Sciatic nerve (tissue), 2 donors: ENCODE measurements at regions not wholly inside any gene's neighbourhood (a gene's known extent, or its start where the extent isn't known, plus 50 kb on each side); places are given as distances from the start of the nearest gene placed in this dataset.

Experiments used
- ATAC-seq: fragments of 200-7000 bp; cut with Tn5 transposase; one replicate; pipeline ENCODE4 v1.9.1; 2020; ENCODE audit warnings: mild to moderate bottlenecking, moderate library complexity
- DNase-seq: peaks from one replicate; pipeline ENCODE4 v3.0.0-alpha.2; 2020; ENCODE audit warnings: low spot score
- intact Hi-C: fragments of 100-400 bp; cut with DNase I; formaldehyde crosslinking; loops from one replicate; pipeline ENCODE4 v1.14.2; 2022
- donor health status: DM: no; HTN: no; CAD: no.
- donor health status: DM: no; HTN: no; CAD: no.

DNA sequence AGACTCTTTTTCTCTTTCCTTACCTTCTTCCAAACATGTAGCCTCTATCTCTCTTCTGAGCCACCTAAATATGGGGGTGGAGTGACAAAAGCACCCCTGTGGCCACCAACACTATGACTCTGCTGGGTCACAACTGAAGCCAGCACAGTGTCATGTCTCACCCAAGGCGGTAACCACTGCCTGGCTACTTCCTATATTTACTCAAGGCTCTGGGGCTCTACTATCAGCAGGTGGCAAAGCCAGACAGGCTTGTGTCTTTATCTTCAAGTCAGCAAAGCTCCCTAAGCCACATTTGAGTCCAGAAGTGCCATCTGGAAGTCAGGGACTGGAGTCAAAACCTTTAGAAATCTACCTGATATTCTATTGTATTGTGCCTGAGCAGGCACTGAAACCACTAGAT is 1515.2 kb downstream of the PLA2G4A start:
- DNase-seq (no peak), ATAC-seq (no peak)
- intact Hi-C loops = no loop called here

GRCh38 chr1:188350104-188350503 is 1521.4 kb downstream of the PLA2G4A start:
- intact Hi-C loops = no loop called here
- ATAC-seq (no peak), DNase-seq (no peak)

GRCh38 chr1:188355082-188355481 is 1526.3 kb downstream of the PLA2G4A start:
- intact Hi-C loops = no loop called here
- no peak for DNase-seq
- no peak for ATAC-seq

GRCh38 chr1:188355847-188356246 is 1527.1 kb downstream of the PLA2G4A start:
- ATAC-seq = no peak
- no peak for DNase-seq
- intact Hi-C loops = no loop called here

- intact Hi-C loops = no loop called here
- no peak for ATAC-seq
- no peak for DNase-seq
Measured at GRCh38 chr1:188359315-188359714, 1530.6 kb downstream of the PLA2G4A start.

DNA sequence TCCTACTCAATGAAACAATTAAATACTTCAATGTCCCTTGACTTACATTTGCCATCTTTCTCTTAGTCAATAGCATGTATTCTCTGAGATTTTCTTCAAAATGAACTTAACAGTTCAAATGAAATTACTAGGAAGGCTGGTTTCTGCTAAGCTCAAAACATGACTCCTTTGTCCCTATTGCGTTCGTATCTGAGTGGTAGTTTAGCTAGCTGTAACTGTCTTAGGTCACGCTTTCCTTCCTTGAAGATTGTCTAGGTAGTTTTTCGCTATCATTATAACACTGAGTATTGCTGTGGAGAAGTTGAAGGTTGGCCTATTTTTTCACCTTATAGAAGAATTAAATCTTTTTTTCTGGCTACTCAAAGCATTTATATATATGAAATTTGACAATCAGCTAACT is 1535.2 kb downstream of the PLA2G4A start:
- intact Hi-C loops = no loop called here
- no peak for ATAC-seq

DNA sequence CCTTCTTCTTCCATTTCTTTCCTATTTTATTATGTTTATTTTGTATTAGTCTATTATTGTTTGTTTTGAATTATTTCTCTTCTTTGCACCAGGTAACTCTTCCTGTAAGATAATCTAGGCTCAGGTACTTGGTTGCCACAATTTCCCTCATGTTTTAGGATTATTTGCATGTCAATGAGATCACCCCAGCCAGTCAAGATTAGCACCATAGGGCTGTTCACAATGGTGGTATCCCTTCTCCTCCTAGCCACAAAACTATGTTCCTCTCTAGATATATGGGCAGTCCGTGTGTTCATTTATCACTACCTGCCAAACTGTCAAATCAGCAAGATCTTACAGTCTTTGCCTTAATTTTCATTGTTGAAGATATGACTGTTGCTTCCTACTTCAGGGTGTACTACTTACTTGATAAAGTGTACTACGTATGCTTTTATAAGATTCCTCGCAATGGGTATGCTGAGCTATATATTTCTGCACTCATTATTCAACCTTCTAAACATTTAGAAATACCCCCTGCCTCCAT is 1536.2 kb downstream of the PLA2G4A start:
- intact Hi-C loops = no loop called here
- DNase-seq (no peak), ATAC-seq (no peak)

More for the DNA sequence above, 1535.2 kb downstream of the PLA2G4A start:
- DNase-seq = no peak

GRCh38 chr1:188365874-188366273 is 1537.1 kb downstream of the PLA2G4A start:
- intact Hi-C loops = no loop called here
- ATAC-seq = no peak

DNA sequence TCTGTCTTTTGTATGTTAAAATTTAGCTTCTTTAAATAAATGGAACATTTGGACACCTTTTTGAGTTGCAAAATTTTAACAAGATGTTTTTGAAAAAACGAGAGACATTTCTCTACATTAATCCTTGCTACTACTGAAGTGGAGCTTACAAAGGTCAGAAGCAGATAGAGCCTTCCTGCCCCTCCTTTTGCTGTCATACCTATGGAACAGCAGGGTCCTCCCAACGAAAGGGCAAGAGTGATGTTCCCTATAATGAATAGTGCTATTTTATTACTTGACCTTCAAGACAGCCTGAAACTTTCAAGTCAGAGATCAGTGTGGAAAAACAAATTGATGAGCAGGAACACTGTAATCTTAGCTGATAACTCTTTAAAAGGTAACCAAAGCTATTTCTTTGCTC is 1538.9 kb downstream of the PLA2G4A start:
- ATAC-seq (no peak), DNase-seq (no peak)
- intact Hi-C loops = no loop called here

More at GRCh38 chr1:188365874-188366273, 1537.1 kb downstream of the PLA2G4A start:
- no peak for DNase-seq

- ATAC-seq = no peak
- intact Hi-C loops = no loop called here
Measured at GRCh38 chr1:188371295-188371806, 1542.6 kb downstream of the PLA2G4A start.

GRCh38 chr1:188372821-188373220 is 1544.1 kb downstream of the PLA2G4A start:
- intact Hi-C loops = no loop called here
- ATAC-seq (no peak), DNase-seq (no peak)

More at GRCh38 chr1:188371295-188371806, 1542.6 kb downstream of the PLA2G4A start:
- no peak for DNase-seq

GRCh38 chr1:188382851-188383250 is 1554.1 kb downstream of the PLA2G4A start:
- intact Hi-C loops = no loop called here
- no peak for DNase-seq
- ATAC-seq = no peak

DNA sequence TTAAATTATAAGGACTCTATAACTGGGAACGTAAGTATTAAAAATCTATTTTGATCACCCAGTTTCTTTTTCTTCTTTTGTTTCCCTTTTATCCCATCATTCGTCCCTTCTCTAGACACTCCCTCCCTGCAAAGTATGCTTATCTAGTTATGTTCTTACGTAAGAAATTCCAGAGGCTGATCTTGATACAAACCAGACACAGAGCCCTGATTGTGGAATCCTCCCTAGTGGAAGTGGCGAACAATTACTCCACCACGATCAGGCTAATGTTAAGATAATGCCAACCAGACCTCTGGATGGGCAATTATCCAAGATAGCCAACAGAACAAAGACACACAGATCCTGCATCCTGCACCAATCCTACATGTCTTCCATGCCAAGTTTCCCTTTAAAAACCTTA is 1557.4 kb downstream of the PLA2G4A start:
- ATAC-seq = no peak
- intact Hi-C loops = no loop called here

DNA sequence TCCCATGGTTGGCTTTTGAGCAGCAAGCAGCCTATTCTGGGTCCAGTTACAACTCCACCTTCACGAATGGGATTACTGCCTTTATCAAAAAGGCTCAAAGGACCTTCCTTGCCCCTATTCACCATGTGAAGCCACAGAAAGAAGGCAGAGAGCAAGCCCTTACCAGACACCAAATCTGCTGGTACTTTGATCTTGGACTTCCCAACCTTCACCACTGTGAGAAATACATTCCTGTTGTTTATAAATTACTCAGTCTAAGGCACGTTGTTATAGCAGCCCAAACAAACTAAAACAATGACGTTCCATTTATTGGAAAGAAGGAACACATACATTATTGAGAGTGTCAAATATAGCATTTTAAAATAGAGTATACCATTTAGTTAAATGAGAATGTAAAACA is 1557.9 kb downstream of the PLA2G4A start:
- ATAC-seq (no peak), DNase-seq (no peak)
- intact Hi-C loops = no loop called here

More for the DNA sequence above, 1557.4 kb downstream of the PLA2G4A start:
- DNase-seq = no peak

DNA sequence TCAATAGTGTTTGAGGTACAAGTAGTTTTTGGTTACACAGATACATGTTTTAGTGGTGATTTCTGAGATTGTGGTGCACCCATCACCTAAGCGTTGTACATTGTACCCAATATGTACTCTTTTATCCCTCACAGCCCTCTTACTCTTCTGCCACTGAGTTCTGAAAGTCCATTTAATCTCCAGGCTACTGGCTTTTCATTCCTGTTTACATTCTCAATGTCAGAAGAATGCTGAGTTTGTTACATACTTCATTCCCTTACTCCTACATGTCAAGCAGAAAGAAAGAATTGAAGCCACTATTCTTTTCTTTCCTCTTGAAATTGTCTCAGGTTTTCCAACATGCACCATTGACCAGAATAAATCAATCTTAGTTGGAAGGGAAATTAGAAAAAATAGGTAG is 1565.9 kb downstream of the PLA2G4A start:
- DNase-seq (no peak), ATAC-seq (no peak)
- intact Hi-C loops = no loop called here

GRCh38 chr1:188397521-188397920 is 1568.8 kb downstream of the PLA2G4A start:
- intact Hi-C loops = no loop called here
- ATAC-seq (no peak), DNase-seq (no peak)

- ATAC-seq (no peak), DNase-seq (no peak)
- intact Hi-C loops = no loop called here
Measured at GRCh38 chr1:188402986-188403385, 1574.2 kb downstream of the PLA2G4A start.

DNA sequence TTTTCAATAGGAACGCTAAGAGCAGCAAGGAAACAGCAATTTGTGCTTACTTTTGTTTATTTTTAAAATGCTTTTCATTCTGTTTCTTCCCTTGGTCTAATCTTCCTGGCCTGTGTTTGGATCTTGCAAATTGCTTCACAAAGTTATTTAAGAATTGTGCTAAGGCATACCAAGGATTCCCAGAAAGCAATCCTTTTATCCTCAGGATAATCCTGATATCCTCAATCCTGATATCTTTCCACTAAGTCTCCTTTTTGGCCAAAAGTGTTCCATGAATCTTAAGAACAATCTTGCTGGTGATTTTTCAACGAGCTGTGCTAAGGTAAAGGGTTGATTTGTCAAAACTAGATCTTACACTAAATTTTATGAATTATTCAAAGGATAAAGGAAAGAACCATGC is 1577.9 kb downstream of the PLA2G4A start:
- DNase-seq = no peak
- ATAC-seq = no peak
- intact Hi-C loops = no loop called here

DNA sequence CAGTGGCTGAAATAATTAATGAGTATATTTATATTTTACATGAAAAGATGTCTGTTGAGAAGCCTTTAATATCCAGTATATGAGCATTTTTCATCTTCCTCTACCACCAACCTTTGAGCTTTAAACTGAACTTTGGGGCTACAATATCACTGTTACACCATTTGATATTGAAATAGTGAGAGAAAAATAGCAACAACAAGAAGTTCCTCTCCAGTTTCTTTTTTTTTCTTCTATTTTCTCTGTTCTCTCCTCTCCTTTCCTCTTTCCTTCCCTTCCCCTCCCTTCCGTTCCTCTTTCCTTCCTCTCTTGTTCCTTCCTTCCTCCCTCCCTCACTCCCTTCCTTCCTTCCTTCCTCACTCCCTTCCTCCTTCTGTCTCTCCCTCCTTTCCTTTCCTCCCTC is 1591.4 kb downstream of the PLA2G4A start:
- DNase-seq (no peak), ATAC-seq (no peak)
- intact Hi-C loops = no loop called here

DNA sequence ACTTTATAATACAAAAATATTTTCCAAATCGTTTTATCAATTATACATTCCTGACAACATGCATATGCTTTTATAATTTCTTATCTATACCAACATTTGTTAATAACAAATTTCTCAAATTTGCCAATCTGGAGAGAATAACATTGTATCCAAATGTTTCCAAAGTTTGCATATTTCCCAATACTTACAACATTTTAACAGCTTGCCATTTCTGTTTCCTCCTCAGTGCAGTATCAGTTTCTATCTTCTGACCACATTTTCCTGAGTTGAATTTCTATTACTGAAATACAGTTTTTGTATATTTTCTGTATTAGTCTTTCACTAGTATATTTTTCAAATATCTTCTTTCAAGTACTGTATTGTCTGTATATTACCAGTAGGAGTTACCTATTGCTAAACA is 1594.3 kb downstream of the PLA2G4A start:
- no peak for ATAC-seq
- intact Hi-C loops = no loop called here
- no peak for DNase-seq

DNA sequence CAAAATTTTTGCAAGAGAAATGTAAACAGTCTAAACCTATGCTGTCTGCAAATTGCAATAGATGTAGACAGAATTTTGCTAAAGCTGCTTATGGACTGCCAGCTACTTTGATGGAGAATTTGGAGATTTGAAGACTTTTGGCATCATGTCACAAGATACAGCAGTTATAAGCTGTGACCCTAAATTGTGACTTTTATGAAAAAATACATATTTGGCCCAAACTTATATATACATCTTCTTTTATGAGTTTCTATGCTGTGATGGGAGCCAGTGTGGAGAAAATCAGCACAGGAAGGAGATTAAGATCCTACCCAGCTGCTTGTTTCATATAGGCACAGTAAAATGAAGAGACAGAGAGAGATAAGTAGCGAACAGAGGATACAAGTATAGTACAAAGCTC is 1595.4 kb downstream of the PLA2G4A start:
- DNase-seq = no peak
- intact Hi-C loops = no loop called here
- ATAC-seq = no peak
